ENCODE measurements at regions not wholly inside any gene's neighbourhood (a gene's known extent, or its start where the extent isn't known, plus 50 kb on each side); places are given as distances from the start of the nearest gene placed in this dataset.

DNA sequence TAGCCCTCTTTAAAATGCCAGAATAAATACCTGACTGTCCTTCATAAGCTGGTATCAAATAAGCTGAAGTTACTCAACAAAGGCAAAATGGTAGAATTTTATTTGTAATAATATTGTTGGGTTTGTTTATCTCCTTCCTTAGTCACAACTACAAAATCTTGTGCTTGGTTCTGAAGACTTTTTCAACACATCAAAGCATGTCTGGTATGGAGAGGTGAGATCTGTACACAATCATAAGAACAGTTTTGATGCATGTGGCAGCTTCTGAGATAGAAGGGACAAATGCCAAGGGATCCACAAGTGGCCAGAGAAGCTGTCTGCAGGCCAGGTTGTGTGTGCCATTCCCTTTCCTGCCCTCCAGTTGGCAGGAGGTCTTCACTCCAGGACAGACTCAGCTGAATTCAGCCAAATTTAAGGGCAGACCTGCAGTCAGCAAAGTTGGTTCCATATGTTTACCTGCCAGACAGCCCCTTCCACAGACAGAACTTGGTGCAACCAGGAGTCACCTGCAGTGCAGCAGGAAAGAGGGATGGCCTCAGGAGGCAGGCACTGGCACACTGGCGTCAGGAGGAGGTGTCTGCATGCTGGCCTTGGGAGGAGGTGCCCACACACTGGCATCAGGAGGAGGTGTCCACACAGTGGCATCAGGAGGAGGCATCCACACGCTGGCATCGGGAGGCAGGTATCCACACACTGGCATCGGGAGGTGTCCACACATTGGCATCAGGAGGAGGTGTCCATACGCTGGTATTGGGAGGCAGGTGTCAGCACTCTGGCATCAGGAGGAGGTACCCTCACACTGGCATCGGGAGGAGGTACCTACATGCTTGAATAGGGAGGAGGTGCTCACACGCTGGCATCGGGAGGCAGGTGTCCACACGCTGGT, 93.1 kb upstream of the IKZF1 start:
- no peak for TF ChIP-seq CTCF (IDR thresholded peaks at IDR 0.05)
- TF ChIP-seq EZH2 (IDR thresholded peaks at IDR 0.05; ENCODE audit: borderline replicate concordance, insufficient read depth, low read depth, low read length, poor library complexity, severe bottlenecking), result no peak

Data from B cell (primary cell).